ENCODE measurements at regions not wholly inside any gene's neighbourhood (a gene's known extent, or its start where the extent isn't known, plus 50 kb on each side); places are given as distances from the start of the nearest gene placed in this dataset.

DNA sequence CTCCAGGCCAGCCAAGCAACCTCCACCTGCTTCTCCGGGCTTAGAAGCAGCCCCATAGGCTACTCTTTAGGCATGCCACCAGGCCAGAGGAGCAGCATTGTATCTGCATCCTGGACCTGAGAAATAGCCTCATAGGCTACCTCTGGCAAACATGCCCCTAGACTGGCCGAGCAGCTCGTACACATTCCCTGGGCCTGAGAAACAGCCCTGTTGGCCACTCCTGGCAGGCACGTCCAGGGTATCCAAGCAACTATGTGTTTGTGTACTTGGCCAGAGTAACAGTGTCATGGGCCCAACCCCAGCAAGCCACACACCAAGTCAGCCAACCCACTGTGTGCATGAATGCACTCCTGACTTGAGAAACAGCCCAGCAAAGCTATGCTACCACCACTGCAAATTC lies 498.7 kb upstream of the CDIN1 start:
- H3K4me3 ChIP-seq (ENCODE audit: low read length), result no peak overlapping the region
- DNase-seq (ENCODE audit: low read depth), result no peak
- TF ChIP-seq, protein P1, sequence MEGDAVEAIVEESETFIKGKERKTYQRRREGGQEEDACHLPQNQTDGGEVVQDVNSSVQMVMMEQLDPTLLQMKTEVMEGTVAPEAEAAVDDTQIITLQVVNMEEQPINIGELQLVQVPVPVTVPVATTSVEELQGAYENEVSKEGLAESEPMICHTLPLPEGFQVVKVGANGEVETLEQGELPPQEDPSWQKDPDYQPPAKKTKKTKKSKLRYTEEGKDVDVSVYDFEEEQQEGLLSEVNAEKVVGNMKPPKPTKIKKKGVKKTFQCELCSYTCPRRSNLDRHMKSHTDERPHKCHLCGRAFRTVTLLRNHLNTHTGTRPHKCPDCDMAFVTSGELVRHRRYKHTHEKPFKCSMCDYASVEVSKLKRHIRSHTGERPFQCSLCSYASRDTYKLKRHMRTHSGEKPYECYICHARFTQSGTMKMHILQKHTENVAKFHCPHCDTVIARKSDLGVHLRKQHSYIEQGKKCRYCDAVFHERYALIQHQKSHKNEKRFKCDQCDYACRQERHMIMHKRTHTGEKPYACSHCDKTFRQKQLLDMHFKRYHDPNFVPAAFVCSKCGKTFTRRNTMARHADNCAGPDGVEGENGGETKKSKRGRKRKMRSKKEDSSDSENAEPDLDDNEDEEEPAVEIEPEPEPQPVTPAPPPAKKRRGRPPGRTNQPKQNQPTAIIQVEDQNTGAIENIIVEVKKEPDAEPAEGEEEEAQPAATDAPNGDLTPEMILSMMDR (conservative IDR thresholded peaks at IDR 0.05; ENCODE audit: low read length), result no peak

DNA sequence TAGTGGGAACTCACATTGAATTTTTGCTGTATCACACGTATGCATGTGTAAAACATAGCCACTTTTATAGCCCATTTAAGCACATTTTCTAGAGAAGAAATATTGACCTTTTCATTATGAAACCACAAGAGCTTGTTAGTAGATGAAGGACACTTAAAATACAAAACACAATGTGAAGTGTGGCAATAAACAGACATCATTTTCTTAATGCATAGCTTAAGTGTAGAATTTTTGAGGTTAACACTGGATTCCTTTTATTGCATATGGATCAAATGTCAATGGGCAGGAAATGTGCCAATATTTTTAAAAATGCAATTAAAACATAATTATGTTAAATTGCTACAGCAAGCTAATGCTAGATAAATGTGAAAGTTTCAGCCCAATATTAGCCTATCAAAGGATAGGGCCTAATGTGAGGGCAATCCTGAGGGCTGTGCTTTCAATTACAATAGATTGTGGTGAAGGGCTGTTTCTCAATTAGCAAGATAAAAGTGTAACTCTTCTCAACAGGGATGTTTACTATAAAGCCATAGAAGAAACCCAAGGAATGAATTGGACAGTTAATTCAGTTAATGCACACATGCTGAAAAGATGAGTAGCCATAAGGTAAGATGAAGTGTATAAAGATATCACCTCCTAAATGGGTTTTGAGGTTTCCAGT lies 489.0 kb upstream of the CDIN1 start:
- H3K4me3 ChIP-seq (ENCODE audit: low read length), result no peak overlapping the region
- no peak for DNase-seq (ENCODE audit: low read depth)
- TF ChIP-seq, protein P1 (conservative IDR thresholded peaks at IDR 0.05; ENCODE audit: low read length), result no peak

DNA sequence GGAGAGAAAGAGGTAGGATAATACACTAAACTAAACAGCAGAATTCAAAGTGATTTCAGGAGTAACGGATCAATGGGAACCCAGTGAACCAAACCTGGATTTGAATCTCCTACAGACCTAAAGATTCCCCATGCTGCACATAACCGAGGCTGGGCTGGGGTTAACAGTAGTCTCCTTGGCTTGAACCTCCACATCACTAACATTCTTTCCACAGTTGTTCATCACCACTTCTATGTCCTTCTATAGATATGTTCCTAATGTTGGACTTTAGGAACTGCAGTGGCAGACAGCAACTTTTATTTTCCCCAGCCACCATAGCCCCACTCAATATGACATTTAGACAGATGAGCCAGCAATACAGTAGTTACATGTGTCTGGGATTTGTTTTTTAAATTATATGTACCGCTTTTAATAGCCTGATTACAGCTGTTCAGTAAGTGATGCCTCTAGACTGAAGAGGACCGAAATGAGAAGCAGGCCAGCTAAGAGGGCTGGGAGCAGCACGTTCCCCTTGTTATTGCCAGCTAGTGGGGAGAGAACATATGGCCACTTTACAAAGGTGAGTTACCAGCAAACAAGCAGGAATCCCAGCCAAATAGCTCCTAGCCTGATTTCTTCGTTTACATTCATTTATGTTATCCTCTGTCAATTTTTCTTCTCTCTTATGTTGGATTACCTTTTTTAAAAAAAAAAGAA lies 472.6 kb upstream of the CDIN1 start:
- DNase-seq (ENCODE audit: low read depth), result peak; percentile 43
- H3K4me3 ChIP-seq (ENCODE audit: low read length), result no peak overlapping the region
- TF ChIP-seq, protein P1 (conservative IDR thresholded peaks at IDR 0.05; ENCODE audit: low read length), result no peak

DNA sequence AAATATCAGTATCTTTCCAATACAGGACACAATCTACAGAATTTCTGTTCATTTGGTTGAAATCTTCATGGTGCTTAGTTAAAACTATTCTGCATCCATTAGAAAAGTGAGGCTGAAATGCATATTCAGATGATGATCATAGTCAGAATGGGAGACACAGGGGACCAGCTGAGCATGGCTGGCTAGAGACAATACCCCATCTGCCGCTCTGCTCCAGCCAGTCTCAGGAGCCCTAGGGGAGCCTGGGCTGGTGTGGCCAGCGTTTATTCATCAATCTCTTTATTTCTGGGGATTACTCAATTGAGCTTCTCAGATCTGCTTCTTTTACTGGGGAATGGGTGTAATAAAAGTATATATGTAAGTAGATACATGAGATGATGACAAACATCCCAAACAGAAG lies 470.9 kb upstream of the CDIN1 start:
- TF ChIP-seq, protein P1 (conservative IDR thresholded peaks at IDR 0.05; ENCODE audit: low read length), result no peak
- no peak overlapping the region for H3K4me3 ChIP-seq (ENCODE audit: low read length)
- DNase-seq (ENCODE audit: low read depth), result no peak

DNA sequence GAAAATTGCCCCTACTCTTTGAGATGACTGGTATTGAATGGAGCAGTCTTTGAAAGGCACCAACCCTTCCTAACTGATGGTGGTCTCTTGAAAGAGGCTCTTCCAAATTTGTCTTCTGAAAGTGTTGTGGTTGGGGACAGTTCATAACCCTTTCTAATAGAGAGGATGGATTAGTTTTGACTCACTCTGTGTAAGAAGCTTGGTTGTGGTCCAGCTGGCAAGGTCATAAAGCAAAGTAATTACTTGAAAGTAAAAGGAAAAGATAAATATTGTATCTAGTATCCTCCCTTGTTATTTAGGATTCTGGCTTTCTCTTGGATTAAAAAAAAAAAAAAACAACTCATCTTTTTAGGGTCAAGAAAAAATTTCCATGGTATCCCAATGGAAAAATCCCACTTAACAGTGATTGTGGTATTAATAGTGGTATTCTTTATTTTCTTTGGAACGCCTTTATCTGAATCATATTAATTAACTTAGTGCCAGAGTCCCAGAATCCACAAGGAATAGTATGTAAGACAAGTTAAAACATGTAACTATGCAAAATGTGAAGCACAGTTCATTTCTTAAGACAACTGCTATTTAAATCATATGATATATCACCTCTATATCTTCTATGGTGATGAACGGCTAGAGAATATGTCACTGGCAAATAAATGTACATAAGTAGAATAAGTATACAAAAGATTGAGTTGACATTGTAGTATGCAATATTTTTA lies 469.3 kb upstream of the CDIN1 start:
- DNase-seq (ENCODE audit: low read depth), result peak; percentile 63
- H3K4me3 ChIP-seq (ENCODE audit: low read length), result no peak overlapping the region
- TF ChIP-seq, protein P1 (conservative IDR thresholded peaks at IDR 0.05; ENCODE audit: low read length), result no peak

DNA sequence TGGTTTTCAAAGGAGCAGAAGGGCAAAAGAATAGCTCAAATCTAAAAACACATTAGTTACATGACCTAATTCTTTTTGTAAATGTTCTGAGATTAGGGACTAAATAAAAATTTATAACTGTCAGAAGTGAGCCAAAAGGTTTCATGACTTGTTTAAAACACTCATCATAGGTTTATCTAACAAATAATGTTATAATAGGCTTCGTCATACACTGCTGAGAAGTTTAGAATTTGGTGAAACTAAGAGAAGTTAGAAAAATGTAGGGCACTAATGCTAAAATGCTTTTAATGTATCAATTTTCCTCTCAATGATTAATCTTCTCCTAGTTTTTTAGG lies 468.8 kb upstream of the CDIN1 start:
- no peak for DNase-seq (ENCODE audit: low read depth)
- H3K4me3 ChIP-seq (ENCODE audit: low read length), result no peak overlapping the region
- TF ChIP-seq, protein P1 (conservative IDR thresholded peaks at IDR 0.05; ENCODE audit: low read length), result no peak

Data from AG10803 (cell line).